Left lung (tissue), 4 donors: ENCODE measurements at regions not wholly inside any gene's neighbourhood (a gene's known extent, or its start where the extent isn't known, plus 50 kb on each side); places are given as distances from the start of the nearest gene placed in this dataset.

ENCODE experiments used
- ATAC-seq: fragments of 200-7000 bp; cut with Tn5 transposase; one replicate; pipeline ENCODE4 v1.9.1; 2020; ENCODE audit warnings: moderate library complexity
- DNase-seq, 4 donors: peaks; one replicate each; pipeline ENCODE4 v3.0.0-alpha.2; 2013 to 2020
- H3K27ac ChIP-seq, 2 donors: fragments of 200-600 bp; sonication (generic) in 1 of 2; one replicate each; pipeline versions ENCODE4 v1.5.0 to v1.8.0; 2020 to 2021
- H3K27me3 ChIP-seq, 2 donors: fragments of 200-600 bp; sonication (generic) in 1 of 2; one replicate each; pipeline versions ENCODE4 v1.5.0 to v1.8.0; 2020 to 2021
- H3K36me3 ChIP-seq, 2 donors: fragments of 200-600 bp; sonication (generic) in 1 of 2; one replicate each; pipeline versions ENCODE4 v1.5.0 to v1.8.0; 2020 to 2021
- H3K4me1 ChIP-seq, 2 donors: fragments of 200-600 bp; one replicate each; pipeline ENCODE4 v1.8.0; 2021
- H3K4me3 ChIP-seq, 2 donors: fragments of 200-600 bp; sonication (generic) in 1 of 2; one replicate each; pipeline versions ENCODE4 v1.5.0 to v1.8.0; 2020 to 2021; ENCODE audit warnings: mild to moderate bottlenecking in 1 of 2
- H3K9me3 ChIP-seq, 2 donors: fragments of 200-600 bp; sonication (generic) in 1 of 2; one replicate each; pipeline versions ENCODE4 v1.5.0 to v1.8.0; 2020 to 2021
- CTCF ChIP-seq, 2 donors: fragments of 200-600 bp; sonication (generic) in 1 of 2; IDR thresholded peaks; one replicate each; pipeline versions ENCODE4 v1.5.0 to v1.8.0; 2021; ENCODE audit warnings: antibody characterized with exemption in 2 of 2
- intact Hi-C, 2 donors: fragments of 100-400 bp; cut with DNase I; formaldehyde crosslinking; loops; one replicate each; pipeline versions ENCODE4 v1.11.2 to v1.14.2; 2022
- donor health status: DM: no; HTN: yes; CAD: no.
- donor health status: DM: no; HTN: no; CAD: no.

DNA sequence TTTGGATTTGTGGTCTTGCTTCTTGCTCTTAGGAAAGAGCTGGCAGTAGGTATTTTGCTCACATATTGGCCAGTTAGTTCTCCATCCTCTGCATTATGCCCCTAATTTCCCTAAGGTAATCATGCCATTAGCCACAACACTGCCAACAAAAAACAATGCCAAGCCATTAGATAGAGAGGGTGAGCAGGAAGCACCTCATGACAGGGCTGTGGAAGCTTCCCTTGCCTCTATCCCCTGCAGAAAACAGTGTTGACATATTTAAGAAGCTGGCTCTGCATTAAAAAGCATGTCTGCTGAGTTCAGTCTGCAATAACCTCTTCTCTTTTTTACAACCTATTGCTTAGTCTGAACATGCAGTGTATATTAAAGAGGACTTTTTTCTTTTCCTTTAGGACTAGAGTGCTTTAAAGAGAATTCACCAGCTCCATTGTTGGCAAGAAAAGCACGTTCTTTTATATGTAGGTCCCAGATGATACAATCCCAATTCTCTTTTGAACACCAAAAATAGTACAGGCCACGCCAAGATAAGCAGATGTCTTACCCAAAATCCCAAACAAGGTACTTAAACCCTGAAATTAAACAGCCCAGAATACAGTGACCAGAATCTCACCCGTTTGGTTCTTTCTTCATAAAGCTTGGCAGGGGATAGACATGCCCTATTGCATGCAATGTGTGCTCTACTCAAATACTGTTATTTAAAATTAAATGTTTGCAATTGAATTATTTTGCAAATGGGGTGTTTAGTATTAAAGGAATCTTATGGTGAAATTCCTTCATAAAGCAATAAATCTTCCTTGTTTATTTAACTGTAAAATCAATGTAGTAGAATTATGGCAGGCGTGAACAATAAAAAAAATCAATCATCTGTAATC is 93.7 kb upstream of the UBE3A start:
- Histone ChIP-seq H3K4me1 (no peaks in the 10 kb centered on the region), H3K4me3 (no peak overlapping the region), H3K36me3 (no peaks in the 10 kb centered on the region), H3K9me3 (peaks cover 0 to 10% of the 10 kb centered on the region in 2 donors), H3K27me3 (no peaks in the 10 kb centered on the region), H3K27ac (no peak overlapping the region)
- intact Hi-C loops = no loop called here
- DNase-seq (no peak), ATAC-seq (no peak)
- no peak for TF ChIP-seq CTCF (IDR thresholded peaks at IDR 0.05)

DNA sequence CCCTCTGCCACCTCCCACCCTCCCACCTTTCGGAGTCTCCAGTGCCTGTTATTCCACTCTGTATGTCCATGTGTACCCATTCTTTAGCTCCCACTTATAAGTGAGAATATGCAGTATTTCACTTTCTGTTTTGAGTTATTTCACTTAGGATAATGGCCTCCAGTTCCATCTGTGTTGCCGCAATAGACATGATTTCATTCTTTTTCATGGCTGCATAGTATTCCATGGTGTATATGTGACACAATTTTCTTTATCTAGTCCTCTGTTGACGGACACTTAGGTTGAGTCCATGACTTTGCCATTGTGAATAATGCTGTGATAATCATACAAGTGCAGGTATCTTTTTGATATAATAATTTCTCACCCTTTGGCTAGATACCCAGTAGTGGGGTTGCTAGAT is 91.0 kb upstream of the UBE3A start:
- Histone ChIP-seq H3K9me3 (peaks cover 0 to 9% of the 10 kb centered on the region in 2 donors), H3K4me1 (no peaks in the 10 kb centered on the region), H3K36me3 (no peaks in the 10 kb centered on the region), H3K27me3 (no peaks in the 10 kb centered on the region), H3K4me3 (no peak overlapping the region), H3K27ac (no peak overlapping the region)
- intact Hi-C loops = no loop called here
- ATAC-seq = no peak
- DNase-seq = no peak
- no peak for TF ChIP-seq CTCF (IDR thresholded peaks at IDR 0.05)

GRCh38 chr15:25527118-25527517 is 88.3 kb upstream of the UBE3A start:
- H3K27ac ChIP-seq = no peak overlapping the region
- TF ChIP-seq CTCF (IDR thresholded peaks at IDR 0.05) = no peak
- H3K36me3 ChIP-seq = no peaks in the 10 kb centered on the region
- ATAC-seq (no peak), DNase-seq (no peak)
- H3K4me1 ChIP-seq = no peaks in the 10 kb centered on the region
- no peak overlapping the region for H3K4me3 ChIP-seq
- H3K27me3 ChIP-seq = no peaks in the 10 kb centered on the region
- intact Hi-C loops = no loop called here
- peaks cover 0 to 23% of the 10 kb centered on the region in 2 donors for H3K9me3 ChIP-seq

GRCh38 chr15:25525741-25526140 is 86.9 kb upstream of the UBE3A start:
- ATAC-seq = peak; percentile 95
- Histone ChIP-seq H3K27ac (no peak overlapping the region), H3K27me3 (no peaks in the 10 kb centered on the region), H3K4me1 (no peaks in the 10 kb centered on the region), H3K4me3 (no peak overlapping the region), H3K36me3 (no peaks in the 10 kb centered on the region), H3K9me3 (peaks cover 0 to 23% of the 10 kb centered on the region in 2 donors)
- intact Hi-C loops = no loop called here
- peak in 1 of 4 donors; percentile 39 for DNase-seq
- no peak for TF ChIP-seq CTCF (IDR thresholded peaks at IDR 0.05)

DNA sequence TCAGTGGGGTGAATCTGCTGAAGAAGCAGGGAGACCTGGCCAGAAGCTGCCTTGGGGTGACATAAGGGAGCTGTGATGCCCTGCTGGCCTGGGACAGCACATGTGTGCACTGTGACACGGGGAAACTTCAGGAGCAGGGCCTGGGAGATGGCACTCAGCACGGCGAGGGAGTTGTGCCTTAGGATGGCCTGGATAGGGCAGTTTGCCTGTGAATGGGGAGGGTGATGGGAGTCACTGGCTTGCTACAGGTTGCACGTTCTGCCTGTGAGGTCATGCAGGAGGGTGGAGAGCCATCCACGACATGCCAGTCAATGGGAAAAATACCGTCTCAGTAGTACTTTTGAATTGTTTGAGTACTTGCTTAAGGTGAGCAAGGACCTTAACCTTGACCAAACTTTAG is 76.8 kb upstream of the UBE3A start:
- ATAC-seq (peak; percentile 75), DNase-seq (peak in 1 of 4 donors; percentile 51)
- H3K4me3 ChIP-seq = no peak overlapping the region
- no peak for TF ChIP-seq CTCF (IDR thresholded peaks at IDR 0.05)
- H3K9me3 ChIP-seq = no peaks in the 10 kb centered on the region
- H3K27ac ChIP-seq = no peak overlapping the region
- intact Hi-C loops = no loop called here
- no peaks in the 10 kb centered on the region for H3K36me3 ChIP-seq
- H3K4me1 ChIP-seq = no peaks in the 10 kb centered on the region
- no peaks in the 10 kb centered on the region for H3K27me3 ChIP-seq
